ENCODE measurements at regions not wholly inside any gene's neighbourhood (a gene's known extent, or its start where the extent isn't known, plus 50 kb on each side); places are given as distances from the start of the nearest gene placed in this dataset.

DNA sequence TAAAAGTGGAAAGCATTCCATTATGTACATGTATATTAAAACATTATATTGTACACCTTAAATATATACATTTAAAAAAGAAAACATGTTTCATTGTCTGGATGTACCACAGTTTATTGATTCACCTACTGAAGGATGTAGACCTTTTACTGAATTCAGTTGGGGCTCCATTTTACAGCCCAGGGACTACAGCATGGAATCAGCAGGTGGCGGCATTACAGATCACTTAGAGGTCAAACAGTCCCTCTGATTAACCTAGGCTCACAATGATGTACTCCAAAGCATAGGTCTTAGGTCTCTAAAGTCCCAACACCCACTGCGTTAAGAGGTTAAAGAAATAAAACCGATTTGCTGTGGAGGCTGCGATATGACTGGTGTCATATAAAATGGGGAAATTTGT, 490.9 kb downstream of the SHISA9 start:
- TF ChIP-seq, protein P1, sequence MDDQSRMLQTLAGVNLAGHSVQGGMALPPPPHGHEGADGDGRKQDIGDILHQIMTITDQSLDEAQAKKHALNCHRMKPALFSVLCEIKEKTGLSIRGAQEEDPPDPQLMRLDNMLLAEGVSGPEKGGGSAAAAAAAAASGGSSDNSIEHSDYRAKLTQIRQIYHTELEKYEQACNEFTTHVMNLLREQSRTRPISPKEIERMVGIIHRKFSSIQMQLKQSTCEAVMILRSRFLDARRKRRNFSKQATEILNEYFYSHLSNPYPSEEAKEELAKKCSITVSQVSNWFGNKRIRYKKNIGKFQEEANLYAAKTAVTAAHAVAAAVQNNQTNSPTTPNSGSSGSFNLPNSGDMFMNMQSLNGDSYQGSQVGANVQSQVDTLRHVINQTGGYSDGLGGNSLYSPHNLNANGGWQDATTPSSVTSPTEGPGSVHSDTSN (IDR thresholded peaks at IDR 0.05), result no peak
- TF ChIP-seq, protein P2, sequence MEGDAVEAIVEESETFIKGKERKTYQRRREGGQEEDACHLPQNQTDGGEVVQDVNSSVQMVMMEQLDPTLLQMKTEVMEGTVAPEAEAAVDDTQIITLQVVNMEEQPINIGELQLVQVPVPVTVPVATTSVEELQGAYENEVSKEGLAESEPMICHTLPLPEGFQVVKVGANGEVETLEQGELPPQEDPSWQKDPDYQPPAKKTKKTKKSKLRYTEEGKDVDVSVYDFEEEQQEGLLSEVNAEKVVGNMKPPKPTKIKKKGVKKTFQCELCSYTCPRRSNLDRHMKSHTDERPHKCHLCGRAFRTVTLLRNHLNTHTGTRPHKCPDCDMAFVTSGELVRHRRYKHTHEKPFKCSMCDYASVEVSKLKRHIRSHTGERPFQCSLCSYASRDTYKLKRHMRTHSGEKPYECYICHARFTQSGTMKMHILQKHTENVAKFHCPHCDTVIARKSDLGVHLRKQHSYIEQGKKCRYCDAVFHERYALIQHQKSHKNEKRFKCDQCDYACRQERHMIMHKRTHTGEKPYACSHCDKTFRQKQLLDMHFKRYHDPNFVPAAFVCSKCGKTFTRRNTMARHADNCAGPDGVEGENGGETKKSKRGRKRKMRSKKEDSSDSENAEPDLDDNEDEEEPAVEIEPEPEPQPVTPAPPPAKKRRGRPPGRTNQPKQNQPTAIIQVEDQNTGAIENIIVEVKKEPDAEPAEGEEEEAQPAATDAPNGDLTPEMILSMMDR (IDR thresholded peaks at IDR 0.05), result no peak
- TF ChIP-seq FOSL2 (IDR thresholded peaks at IDR 0.05; ENCODE audit: borderline replicate concordance, low read depth) (no peak), SIN3A (IDR thresholded peaks at IDR 0.05; ENCODE audit: borderline replicate concordance, low read depth, low read length) (no peak), POLR2AphosphoS5 (IDR thresholded peaks at IDR 0.05; ENCODE audit: low read depth, low read length) (no peak)

Measured in SK-N-SH (cell line).